Gastrocnemius medialis (tissue), 4 donors: ENCODE measurements at regions not wholly inside any gene's neighbourhood (a gene's known extent, or its start where the extent isn't known, plus 50 kb on each side); places are given as distances from the start of the nearest gene placed in this dataset.

ENCODE experiments used
- ATAC-seq, 2 donors: fragments of 150-250 bp; one replicate each; pipeline ENCODE4 v1.9.1; 2016
- DNase-seq, 2 donors: peaks; one replicate each; pipeline ENCODE4 v3.0.0-alpha.2; 2019
- H3K27ac ChIP-seq, 4 donors: fragments of 200-600 bp; sonication (generic); 1 replicate in 1 of 4; 2 replicates in 3 of 4; pipeline ENCODE4 v1.5.1; 2016 to 2018; ENCODE audit warnings: mild to moderate bottlenecking in 2 of 4, moderate library complexity in 1 of 4
- H3K27me3 ChIP-seq, 3 donors: fragments of 200-600 bp; sonication (generic) in 2 of 3; 1 replicate in 1 of 3; 2 replicates in 2 of 3; pipeline versions ENCODE4 v1.5.1 to v1.6.0; 2016 to 2019; ENCODE audit warnings: mild to moderate bottlenecking in 1 of 3, moderate library complexity in 1 of 3
- H3K36me3 ChIP-seq, 2 donors: fragments of 200-600 bp; sonication (generic) in 1 of 2; one replicate each; pipeline ENCODE4 v1.5.1; 2017 to 2018
- H3K4me1 ChIP-seq, 2 donors: fragments of 200-600 bp; sonication (generic) in 1 of 2; one replicate each; pipeline ENCODE4 v1.5.1; 2016 to 2017; ENCODE audit warnings: mild to moderate bottlenecking in 2 of 2
- H3K4me3 ChIP-seq, 4 donors: fragments of 200-600 bp; sonication (generic) in 3 of 4; 1 replicate in 1 of 4; 2 replicates in 3 of 4; pipeline ENCODE4 v1.5.1; 2016 to 2019; ENCODE audit warnings: mild to moderate bottlenecking in 2 of 4
- H3K9me3 ChIP-seq, 3 donors: fragments of 200-600 bp; sonication (generic) in 2 of 3; 1 replicate in 1 of 3; 2 replicates in 2 of 3; pipeline ENCODE4 v1.5.1; 2016 to 2019
- CTCF ChIP-seq, 5 experiments: fragments of 450-650 bp in 3 of 5; fragments of 200-600 bp in 2 of 5; sonication (generic) in 2 of 5; IDR thresholded peaks in 4 of 5; conservative IDR thresholded peaks in 1 of 5; 1 replicate in 4 of 5; 2 replicates in 1 of 5; pipeline ENCODE4 v1.5.1; 2016 to 2019; ENCODE audit warnings: antibody characterized with exemption in 5 of 5, mild to moderate bottlenecking in 3 of 5, moderate library complexity in 3 of 5
- POLR2A ChIP-seq, 2 donors: fragments of 450-650 bp; IDR thresholded peaks; one replicate each; pipeline ENCODE4 v1.6.1; 2017; ENCODE audit warnings: antibody characterized with exemption in 2 of 2, mild to moderate bottlenecking in 2 of 2, moderate library complexity in 2 of 2
- in situ Hi-C, 4 donors: fragments of 200-750 bp; cut with MboI; loops; one replicate each; pipeline versions ENCODE4 v1.15.0 to v1.8.0; 2017; ENCODE audit warnings: low sequenced_read_pairs in 4 of 4
- intact Hi-C: fragments of 100-400 bp; cut with DNase I; formaldehyde crosslinking; loops from one replicate; pipeline ENCODE4 v1.15.1; 2023; ENCODE audit warnings: low total_unique reads

- peaks cover 0 to 4% (median 2%) of the 10 kb centered on the region in 3 donors for H3K27me3 ChIP-seq
- in situ Hi-C loops (no loop called here), intact Hi-C loops (no loop called here)
- H3K4me3 ChIP-seq: no peak overlapping the region
- H3K4me1 ChIP-seq: no peaks in the 10 kb centered on the region
- no peaks in the 10 kb centered on the region for H3K9me3 ChIP-seq
- ATAC-seq (no peak), DNase-seq (no peak)
- TF ChIP-seq POLR2A (IDR thresholded peaks at IDR 0.05) (no peak), CTCF (IDR thresholded peaks at IDR 0.05 in 4 of 5, conservative IDR thresholded peaks at IDR 0.05 in 1 of 5) (no peak)
- H3K27ac ChIP-seq: no peak overlapping the region
- no peaks in the 10 kb centered on the region for H3K36me3 ChIP-seq
Observed at GRCh38 chrX:131955099-131955777, 67.9 kb upstream of the STK26 start.

GRCh38 chrX:131958724-131959123, 64.4 kb upstream of the STK26 start:
- Histone ChIP-seq H3K4me1 (no peaks in the 10 kb centered on the region), H3K4me3 (no peak overlapping the region), H3K27ac (no peak overlapping the region), H3K36me3 (no peaks in the 10 kb centered on the region), H3K27me3 (peaks cover 0 to 4% (median 2%) of the 10 kb centered on the region in 3 donors), H3K9me3 (no peaks in the 10 kb centered on the region)
- DNase-seq (no peak), ATAC-seq (no peak)
- intact Hi-C loops (no loop called here), in situ Hi-C loops (no loop called here)
- TF ChIP-seq POLR2A (IDR thresholded peaks at IDR 0.05) (no peak), CTCF (IDR thresholded peaks at IDR 0.05 in 4 of 5, conservative IDR thresholded peaks at IDR 0.05 in 1 of 5) (no peak)

- DNase-seq (no peak), ATAC-seq (no peak)
- Histone ChIP-seq H3K36me3 (no peaks in the 10 kb centered on the region), H3K9me3 (no peaks in the 10 kb centered on the region), H3K27me3 (no peaks in the 10 kb centered on the region), H3K27ac (no peak overlapping the region), H3K4me1 (no peaks in the 10 kb centered on the region), H3K4me3 (no peak overlapping the region)
- in situ Hi-C loops (no loop called here), intact Hi-C loops (no loop called here)
- no peak for TF ChIP-seq CTCF (IDR thresholded peaks at IDR 0.05 in 4 of 5, conservative IDR thresholded peaks at IDR 0.05 in 1 of 5)
- TF ChIP-seq POLR2A (IDR thresholded peaks at IDR 0.05): no peak
Observed at GRCh38 chrX:131970347-131970746, 52.8 kb upstream of the STK26 start.
